Muscle of arm (tissue), 1 donor: ENCODE measurements at regions not wholly inside any gene's neighbourhood (a gene's known extent, or its start where the extent isn't known, plus 50 kb on each side); places are given as distances from the start of the nearest gene placed in this dataset.
A peak's percentile ranks its signal among the peaks of the same experiment; 100 is the strongest.

Source experiments
- DNase-seq: peaks from one replicate; pipeline ENCODE4 v3.0.0-alpha.2; 2013

DNA sequence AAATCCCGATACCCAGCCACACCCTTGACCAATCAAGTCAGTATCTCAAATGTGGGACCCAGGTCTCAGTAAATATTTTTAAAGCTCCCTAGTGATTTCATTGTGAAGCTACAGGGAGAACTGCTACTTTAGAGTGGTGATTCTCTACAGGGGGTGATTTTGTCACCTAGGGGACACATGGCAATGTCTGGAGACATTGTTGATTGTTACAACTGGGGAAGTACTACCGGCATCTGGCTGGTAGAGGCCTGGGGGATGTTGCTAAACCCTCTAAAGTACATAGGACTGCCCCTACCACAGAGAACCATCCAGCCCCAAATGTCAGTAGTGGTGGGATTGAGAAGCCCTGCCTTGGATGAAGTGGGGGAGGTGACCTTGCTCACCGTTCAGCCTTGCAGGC, 152.9 kb downstream of the RPS24 start:
- DNase-seq = no peak

DNA sequence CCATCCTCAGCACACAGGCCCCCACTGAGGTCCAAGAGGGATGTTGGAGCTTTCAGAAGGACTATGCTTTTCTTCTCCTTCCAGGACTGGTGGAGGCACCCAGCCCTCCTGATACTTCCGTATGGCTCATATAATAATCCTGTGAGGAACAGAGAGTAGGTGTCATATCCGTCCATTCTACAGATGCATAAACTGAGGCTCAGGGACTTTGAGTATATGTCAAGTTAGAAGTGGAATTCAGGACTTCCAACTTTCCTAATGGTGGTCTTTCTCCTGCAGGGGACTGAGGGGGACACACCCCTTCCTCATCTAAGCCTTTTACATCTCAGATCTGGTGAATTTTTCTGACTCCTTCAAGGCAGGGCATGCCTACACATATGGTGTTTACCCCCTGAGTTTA, 153.7 kb downstream of the RPS24 start:
- no peak for DNase-seq

DNA sequence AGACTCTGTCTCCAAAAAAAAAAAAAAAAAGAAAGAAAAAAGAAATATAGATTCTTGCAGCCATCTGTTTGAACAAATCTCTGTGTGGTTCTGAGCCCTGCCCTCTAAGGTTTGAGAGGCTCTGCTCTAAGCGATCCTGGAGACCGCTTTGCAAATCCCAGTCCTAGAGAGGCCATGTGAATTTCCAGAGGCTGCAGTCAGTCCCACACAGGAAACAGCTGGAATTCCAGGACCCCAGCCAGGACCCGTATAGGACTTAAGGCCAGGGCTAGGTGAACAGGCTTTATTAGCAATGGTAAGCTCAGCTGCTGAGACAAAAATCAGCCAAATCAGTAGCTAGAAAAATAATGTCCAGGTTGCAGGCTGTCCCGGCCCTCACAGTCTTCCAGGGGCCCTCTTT, 154.8 kb downstream of the RPS24 start:
- peak; percentile 35 for DNase-seq

DNA sequence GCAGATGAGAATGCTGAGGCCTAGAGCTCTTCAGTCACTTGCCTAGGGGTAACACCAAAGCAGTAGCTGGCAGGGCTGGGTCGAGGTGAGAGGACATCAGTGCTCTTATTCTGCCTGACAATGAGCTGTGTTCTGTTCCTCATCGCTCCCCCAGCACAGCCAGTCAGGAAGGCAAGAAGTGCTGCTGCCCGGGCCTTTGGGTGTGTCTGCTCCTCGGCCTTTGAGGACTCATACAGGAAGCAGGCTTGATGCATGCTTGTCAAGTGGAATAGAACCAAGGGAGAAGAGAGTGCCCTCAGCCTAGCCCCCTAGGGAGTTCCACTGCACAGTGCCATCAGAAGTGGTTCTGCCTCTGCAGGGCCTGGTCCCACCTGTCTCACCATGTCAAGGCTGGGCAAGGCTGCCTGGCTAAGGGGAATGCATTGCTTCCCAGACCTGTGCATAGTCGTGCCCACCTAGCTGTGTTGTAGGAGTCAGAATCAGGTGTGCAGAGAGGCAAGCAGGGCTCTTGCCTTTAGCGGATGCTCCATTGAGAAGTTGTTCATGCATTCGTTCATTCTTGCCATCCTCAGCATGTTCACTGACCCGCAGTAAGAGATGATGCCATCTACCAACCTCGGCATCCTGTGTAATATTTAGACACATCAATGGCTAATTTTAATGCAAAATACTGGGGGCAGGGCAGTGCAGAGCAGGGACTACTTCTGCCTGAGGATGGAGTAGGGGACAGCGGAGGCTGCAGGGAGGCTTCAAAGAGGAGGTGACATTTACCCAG, 156.6 kb downstream of the RPS24 start:
- DNase-seq = no peak

DNA sequence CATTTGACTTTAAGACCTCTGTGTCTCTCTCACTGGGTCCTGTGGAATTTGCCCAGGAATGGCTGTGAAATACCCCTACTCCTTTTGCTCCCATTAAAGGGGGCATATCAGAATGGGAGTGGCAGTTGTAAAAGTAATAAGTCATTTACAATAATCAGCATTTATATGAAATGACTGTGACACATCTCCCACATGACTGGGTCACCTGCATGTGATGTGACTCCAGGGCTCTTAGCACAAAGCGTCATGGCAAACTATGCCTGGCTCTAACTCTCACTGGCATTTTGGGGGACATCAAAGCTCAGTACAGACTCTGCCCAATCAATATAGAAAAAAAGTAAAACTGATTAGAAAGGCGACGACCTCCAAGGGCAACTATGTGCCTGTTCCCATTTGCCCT, 157.6 kb downstream of the RPS24 start:
- DNase-seq = no peak

DNA sequence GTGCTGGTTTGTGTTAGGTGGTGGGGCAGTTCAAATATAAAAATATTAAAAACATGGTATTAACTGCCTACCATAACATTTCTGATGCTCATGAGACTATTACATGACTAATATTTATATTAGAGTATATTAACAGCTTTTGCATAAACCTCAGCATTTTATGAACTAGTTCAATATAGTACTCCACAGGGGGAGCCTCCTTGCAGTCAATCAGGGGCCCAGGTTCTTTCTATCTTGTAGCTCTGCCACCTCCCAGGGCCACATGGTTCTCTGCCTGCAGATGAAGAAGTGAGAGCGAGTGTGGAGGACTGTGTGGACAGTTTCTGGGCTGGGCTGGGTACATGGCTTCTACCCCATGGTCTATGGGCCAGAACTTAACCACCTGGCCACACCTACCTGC, 159.5 kb downstream of the RPS24 start:
- no peak for DNase-seq

DNA sequence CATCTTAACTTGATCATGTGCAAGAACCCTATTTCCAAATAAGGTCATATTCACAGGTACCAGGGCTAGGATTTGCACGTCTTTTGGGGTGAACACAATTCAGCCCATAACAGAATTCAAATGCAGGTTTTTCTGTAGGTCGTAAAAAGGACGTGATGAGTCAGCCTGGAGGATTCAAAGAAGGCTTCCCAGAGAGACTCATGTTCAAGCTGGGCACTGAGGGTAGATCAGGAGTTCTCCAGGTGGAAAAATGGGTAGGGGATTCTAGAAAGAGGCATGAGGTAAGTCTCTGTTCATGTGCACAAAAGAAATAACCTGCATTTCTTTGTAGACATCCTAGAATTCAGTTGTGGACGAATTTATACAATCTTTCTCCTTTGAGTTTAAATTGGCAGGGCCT, 160.4 kb downstream of the RPS24 start:
- DNase-seq = no peak

DNA sequence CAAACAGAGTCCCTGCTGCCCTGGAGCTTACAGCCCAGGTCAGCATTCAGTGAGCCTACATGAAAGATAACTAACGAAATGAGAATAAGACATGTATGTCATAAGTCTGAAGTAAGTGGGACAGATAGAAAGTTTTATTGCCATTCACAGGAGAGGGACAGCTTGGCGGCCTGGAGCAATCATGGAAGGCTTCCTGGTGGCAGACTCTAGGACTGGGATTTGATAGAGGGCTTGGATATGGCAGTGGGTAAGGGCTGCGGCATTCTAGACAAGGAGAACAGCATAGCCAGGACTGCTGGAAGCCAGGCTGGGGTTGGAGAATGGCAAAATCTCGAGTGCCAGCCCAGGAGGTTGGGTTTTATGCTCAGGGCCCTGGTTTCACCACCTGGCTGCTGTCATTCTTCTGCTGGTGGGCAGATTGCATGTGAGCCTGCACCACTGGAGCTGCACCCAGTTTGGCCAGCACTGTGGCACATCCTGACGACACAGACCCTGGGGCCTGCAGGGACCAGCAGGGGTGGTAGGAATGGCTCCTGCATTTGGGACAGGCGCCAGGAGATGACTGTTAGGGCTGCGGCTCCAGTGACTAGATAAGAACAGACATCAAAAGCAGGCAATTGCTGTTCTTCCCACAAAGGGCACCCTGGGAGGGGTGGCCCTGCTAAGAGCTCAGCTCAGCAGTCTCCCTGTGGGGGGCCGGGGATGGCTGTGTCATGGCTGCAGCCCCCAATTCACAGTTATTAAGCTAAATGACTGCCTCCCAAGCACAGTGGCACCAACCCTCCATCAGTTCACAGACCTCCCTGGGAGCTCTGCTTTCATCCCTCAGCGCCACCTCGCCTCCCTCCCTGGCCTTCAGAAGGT, 161.1 kb downstream of the RPS24 start:
- no peak for DNase-seq

DNA sequence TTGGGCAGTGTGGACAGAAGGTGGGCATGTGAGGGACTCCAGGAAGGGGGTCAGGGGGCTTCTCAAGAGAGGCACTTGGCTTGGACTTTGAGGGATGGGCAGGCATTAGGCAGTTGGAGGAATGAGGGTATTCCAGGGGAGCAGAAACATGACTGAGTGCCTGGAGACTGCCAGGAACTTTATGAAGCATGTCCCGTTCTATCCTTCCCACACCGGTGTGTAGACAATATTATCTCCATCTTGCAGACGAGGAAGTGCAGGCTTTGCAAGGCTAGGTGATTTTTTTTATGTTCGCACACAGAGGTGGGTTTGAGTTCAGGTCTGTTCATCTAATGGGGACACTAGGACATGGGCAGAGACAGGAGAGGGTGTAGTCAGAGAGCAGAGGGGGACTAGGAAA, 162.7 kb downstream of the RPS24 start:
- DNase-seq = no peak

DNA sequence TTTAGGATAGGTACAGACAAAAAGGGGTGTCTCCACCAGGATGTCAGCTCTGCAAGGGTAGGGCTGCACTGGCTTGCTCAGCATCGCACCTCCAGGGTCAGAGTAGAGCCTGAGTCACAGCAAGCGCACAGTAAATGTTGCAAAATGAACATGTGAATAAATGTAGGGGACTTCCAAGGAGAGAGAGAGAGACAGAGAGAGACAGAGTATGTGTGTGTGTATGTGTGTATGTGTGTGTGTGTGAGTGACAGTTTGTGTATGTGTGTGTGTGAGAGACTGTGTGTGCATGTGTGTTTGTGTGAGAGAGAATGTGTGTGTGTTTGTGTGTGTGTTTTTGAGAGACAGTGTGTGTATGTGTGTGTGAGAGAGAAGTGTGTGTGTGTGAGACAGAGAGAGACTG, 163.3 kb downstream of the RPS24 start:
- DNase-seq = no peak

DNA sequence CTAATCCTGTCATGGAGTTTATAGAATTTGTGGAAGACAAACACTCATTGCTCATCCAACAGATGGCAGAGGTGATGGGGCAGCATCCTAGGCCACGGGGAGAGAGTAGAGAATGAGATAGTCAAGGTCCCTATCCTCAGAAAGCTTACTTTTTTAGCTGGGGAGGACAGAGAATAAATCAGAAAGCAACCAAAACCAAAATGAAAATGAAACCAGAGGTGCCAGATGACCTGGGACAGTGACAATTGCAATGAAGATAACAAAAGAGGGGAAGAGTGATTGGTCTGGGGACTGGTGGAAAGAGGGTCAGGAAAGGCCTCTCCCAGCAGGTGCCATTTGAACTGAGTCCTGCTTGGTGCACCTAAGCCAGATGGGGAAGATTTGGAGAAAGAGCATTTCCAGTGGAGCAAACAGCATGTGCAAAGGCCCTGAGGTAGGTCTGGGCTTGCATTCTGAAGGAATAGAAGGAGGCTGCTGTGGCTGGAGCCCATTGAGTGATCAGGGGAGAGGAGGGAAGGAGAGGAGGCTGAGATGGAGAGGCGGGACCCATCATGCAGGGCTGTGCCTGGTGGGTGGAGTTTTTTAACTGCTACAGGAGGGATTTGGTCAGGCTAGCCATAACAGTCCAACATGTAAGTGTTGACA, 164.1 kb downstream of the RPS24 start:
- no peak for DNase-seq

DNA sequence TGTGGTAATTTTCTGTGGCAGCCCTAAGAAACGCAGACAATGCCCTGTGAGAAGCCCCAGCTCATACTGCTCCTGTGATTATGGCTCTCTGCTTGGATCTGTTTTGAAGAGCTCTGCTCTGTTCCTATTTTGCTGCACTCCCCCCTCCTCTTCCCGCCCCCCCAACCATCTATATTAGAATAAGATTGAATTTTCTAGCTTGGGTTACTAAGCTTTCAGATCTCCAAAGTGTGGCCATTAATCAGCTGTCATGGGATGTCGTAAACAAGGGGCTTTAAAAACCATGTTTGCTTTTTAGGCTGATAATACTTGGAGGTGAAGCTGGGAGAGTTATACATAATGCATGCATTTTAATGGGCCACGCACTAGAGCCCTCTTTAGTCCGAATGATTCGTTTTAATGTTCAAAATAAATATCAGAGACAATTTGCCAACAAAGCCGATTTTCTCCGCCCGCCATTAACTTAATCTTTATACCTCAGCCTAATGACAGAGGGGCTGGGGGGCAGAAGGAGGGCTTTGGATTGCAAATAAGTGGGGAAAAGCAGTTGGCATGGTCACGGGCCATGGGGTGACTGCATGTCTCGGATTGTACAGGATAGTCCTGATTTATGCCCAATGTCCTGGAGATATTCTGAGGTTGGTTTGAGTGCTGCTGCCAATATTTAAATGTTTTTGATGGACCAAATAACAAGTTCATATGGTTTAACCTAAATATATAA, 165.5 kb downstream of the RPS24 start:
- no peak for DNase-seq

DNA sequence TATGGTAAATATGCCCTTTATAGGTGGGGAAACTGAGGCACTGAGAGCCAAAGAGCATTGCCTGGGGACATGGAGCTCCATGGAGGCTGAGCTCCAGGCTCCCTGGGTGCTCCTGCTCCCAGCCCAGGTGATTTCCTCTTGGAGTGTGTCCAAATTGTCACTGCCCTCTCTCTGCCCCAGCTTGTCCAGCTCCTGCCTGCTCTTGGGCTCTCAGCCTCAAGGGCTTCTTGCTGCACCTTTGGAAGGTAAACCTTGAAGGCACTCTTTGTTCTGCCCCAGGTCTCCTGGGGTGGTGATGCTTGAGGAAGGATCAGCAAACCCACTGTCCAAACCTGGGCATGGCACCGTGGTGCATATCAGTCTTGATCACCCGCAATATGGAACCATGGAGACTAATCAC, 166.1 kb downstream of the RPS24 start:
- no peak for DNase-seq

DNA sequence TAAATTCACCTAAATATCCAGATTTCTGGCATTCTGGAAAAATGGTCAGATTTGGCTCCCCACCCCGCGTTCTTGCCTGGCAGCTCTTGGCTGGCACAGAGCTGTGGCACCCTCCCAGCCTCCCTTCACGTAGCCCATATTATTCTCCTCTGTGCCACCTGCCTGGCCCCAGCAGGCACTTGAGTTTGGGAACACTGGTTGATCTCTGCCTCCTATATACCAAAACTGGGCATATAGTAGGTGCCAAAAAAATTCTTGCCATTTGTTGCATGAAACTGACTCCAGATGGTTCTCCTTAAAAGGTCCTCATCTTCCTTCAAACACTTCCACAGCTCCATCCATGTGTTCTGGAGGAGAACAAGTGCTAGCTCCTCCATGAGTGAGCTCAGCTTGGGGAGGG, 167.0 kb downstream of the RPS24 start:
- no peak for DNase-seq

DNA sequence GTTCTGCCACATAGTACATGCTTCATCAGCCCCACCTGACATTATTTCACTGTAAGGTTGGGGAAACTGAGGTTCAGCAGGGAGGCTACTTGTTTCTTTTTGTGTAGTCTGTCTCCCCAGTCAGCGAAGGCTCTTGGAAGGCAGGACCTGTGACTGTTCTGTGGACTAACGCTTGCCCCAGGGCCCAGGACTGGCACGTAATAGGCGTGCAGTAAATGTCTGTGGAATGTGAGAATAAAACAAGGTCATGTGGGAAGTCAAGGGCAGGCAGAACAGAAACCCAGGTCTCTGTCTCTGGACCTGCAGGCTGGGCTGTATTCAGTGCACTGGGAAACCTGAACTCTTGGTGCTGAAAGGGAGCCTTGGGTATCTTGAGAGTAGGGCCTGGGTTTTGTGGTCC, 168.7 kb downstream of the RPS24 start:
- DNase-seq = no peak

DNA sequence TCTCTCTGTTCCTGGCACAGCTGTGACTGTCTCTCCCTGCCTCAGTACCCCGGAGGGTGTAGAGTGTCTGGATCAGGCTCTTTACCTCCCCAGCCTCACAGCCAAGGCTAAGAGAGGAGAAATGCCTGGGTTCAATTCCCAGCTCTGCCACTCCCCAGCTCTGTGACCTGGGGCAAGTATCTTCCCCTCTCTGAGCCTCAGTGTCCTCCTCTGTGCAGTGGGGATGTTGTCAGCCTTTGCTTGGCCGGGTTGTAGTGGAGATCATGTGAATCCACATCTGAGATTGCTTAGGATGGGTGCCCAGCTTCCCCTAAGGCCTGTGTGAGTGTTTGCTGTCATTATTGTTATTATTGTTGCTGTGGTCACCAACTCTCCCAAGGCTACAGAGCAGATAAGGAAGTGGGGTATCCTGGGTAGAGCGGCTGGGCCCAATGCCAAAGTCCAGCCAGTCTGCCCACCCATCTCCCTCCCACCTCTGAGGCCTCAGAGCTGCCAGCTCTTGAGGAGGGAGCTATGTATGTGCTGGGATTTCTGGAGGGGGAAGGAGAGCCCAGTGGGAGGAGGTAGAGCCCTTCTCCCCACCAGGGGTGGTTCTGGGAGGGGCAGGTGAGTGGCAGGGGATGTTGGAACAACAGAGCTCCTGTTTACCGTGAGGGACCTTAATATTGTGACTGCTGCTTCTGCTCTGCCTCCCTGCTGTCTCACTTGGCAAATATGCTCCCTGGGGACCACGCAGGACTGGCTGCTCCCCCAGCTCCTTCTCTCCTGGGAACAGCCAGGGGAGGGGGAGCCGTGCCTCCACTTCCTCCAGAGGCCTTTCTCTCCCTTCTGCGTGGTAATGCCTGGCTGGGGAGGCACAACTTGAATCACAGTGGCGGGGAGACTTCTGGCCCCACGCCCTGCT, 170.5 kb downstream of the RPS24 start:
- no peak for DNase-seq

DNA sequence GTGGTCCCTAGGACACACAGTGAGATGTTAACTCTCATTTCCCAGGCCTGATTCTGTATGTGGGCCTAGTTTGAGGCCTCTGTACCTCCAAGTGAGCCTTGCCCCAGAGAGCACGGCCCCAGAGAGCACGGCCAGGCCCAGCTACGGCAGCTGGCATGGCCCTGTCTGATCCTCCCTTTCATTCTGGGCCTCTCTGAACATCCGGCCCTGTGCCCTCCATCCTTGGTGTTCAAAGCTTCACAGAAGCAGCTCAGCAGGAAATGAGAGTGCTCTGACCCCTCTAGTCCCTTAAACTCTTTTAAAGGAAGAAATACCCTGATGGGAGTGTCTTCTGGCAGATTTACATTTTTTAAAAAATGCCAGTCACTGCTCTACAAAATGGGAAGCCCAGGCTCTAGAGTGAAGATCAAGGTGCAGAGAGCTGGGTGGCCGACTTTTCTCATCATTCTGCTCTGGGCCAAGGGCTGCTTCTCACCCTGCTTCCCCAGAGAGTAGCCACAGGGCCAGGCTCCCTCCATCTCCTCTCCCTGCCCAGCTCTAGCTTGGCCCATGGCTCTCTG, 171.9 kb downstream of the RPS24 start:
- DNase-seq = no peak

DNA sequence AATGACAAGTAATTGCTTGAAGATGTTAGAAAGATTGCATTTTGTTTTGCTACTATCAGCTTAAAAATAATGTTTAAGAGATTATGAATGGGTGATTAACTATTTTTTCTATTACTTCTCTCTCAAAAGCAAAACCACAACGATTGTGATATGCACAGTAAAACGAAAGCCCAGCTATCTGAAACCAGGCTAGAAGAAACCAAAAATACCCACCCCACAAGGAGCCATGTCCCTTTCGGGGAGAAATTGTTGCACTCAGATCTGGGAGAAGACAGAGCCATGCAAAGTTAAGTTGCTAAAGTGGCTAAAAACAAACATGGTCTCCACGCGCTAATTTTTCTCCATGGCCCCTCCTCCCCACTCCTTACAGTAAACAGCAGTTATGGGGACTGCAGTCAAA, 173.6 kb downstream of the RPS24 start:
- no peak for DNase-seq

DNA sequence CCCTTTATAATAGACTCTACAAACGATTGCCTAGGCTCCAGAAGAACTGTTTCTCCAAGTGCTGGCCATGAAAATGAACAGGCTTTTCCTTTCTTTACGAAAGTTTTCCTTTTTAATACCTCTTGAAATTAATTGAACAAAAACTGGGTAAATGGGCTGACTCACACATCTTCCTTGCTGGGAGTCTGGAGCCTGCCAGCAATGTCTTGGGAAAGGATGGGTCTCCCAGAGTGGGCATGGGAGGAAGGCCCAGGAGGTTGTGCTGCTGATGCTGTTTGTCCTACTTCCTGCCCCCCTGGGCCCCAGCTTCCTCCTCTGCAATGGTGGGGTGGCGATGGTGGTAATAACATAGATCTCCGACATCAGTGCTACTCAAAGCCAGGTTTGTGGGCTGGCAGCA, 174.1 kb downstream of the RPS24 start:
- DNase-seq = no peak

DNA sequence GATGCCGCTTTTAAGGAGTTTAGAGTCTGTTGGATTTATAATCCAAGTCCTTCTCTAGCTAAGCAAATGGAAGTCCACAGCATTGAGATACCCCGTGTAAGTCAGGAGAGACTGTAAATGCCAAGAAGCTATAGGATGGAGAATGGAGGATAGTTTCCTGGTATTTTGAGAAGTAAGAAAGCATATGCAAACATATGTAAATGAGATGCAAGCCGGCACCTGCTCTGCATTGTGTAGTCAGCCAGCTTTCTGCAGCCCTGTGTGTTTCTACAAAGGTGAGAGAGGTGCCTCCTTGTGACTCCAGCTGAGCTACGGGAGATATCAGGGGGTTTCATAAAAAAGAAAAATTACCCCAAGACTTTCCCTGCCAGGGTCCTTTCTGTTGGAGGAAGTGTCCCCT, 176.3 kb downstream of the RPS24 start:
- no peak for DNase-seq

DNA sequence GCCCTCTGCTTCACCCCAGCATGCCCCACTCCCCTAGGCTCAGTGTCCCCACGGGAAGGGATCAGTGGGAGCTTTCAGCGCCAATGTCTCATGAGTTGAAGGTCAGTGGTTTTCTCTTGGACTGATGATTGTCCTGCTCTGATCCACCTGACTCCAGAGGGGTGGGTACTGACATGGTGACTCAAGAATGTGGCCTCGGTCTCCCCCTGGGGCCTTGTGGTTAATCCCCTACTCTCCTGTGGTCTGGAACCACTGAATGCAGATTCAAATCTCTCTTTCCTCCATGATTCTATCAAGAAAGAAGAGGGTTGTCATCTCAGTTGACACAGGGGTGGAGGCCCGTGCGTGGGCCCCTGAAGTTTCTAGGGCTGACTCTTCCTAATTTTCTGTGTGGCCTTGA, 176.9 kb downstream of the RPS24 start:
- no peak for DNase-seq
